GM12874 (cell line): ENCODE measurements at regions not wholly inside any gene's neighbourhood (a gene's known extent, or its start where the extent isn't known, plus 50 kb on each side); places are given as distances from the start of the nearest gene placed in this dataset.

Source experiments
- TF ChIP-seq, protein P1 (sequence below): IDR thresholded peaks from 2 replicates; pipeline ENCODE4 v1.5.1; 2011; ENCODE audit warnings: low read depth, mild to moderate bottlenecking, control low read depth, low read length, moderate library complexity; ENCODE audit not compliant: insufficient read depth

DNA sequence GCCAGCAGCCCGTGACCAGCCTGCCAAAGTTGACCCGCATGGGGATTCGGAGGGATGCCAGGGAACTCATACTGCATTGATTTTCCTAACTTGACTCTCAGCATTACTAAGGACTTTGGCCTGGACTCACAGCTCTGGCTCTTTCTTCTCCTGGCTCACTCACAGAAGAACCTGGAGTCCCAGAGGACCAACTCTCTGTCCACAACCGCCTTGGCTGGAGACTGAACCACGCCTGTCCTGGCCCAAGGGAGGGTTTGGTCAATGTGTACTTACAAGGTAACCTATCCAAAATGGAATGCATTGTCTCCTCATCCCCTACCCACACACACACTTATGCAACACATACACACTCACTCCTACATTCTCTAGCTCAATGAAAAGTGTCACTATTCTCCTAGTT, 135.6 kb upstream of the KLHL29 start:
- TF ChIP-seq, protein P1, sequence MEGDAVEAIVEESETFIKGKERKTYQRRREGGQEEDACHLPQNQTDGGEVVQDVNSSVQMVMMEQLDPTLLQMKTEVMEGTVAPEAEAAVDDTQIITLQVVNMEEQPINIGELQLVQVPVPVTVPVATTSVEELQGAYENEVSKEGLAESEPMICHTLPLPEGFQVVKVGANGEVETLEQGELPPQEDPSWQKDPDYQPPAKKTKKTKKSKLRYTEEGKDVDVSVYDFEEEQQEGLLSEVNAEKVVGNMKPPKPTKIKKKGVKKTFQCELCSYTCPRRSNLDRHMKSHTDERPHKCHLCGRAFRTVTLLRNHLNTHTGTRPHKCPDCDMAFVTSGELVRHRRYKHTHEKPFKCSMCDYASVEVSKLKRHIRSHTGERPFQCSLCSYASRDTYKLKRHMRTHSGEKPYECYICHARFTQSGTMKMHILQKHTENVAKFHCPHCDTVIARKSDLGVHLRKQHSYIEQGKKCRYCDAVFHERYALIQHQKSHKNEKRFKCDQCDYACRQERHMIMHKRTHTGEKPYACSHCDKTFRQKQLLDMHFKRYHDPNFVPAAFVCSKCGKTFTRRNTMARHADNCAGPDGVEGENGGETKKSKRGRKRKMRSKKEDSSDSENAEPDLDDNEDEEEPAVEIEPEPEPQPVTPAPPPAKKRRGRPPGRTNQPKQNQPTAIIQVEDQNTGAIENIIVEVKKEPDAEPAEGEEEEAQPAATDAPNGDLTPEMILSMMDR = no peak

DNA sequence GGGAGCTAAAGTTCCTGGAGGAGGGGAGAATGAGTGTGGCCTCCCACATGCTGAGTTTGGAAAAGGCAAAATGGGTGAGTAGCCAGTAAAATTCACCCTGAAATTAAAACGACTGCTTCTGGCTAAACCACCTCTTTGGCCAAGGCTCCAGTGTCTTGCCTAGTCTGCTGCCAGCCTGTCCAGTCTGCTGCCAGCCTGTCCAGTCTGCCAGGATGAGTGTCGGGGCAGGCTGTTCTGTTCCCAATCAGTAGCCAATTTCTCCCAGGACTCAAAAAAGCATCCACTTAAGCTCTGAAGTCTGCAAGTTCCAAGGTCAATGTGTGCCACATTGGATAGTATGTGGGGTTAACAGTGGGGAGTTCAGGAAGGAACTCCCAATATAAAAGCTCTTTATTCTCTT, 134.6 kb upstream of the KLHL29 start:
- TF ChIP-seq, protein P1 = no peak

DNA sequence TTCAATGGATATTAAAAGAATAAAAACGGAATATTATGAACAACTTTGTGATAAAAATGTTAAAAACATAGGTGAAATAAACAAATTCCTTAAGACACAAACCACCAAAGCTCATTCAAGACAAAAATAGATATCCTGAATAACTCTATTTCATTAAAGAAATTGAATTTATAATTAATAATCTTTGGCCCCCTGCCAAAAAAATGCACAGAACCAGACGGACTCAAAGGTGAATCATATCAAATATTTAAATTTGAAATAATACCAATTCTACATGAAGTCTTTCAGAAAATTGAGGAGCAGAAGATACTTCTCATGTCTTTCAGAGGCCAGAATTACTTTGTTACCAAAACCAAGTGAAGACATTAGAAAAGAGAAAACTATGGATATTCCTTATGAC, 128.3 kb upstream of the KLHL29 start:
- TF ChIP-seq, protein P1 = no peak

DNA sequence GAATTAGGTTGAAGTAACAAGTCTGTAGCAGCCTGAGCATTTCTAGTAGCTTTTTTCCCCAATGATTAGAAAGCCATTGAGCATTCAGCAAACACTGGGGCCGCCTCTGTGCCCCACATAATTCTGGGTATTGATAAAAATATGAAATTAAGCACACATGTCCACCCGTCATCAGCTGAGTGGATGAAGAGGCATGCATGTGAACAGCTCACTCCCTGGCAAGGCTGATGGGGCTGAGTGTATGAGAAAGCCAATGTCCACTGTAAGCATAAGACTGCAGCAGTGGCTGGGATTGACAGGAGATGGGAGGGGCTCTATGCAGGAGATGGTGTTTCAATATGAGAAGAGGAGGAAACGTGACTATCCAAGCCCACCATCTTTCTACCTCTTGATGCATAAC, 124.4 kb upstream of the KLHL29 start:
- TF ChIP-seq, protein P1 = no peak

DNA sequence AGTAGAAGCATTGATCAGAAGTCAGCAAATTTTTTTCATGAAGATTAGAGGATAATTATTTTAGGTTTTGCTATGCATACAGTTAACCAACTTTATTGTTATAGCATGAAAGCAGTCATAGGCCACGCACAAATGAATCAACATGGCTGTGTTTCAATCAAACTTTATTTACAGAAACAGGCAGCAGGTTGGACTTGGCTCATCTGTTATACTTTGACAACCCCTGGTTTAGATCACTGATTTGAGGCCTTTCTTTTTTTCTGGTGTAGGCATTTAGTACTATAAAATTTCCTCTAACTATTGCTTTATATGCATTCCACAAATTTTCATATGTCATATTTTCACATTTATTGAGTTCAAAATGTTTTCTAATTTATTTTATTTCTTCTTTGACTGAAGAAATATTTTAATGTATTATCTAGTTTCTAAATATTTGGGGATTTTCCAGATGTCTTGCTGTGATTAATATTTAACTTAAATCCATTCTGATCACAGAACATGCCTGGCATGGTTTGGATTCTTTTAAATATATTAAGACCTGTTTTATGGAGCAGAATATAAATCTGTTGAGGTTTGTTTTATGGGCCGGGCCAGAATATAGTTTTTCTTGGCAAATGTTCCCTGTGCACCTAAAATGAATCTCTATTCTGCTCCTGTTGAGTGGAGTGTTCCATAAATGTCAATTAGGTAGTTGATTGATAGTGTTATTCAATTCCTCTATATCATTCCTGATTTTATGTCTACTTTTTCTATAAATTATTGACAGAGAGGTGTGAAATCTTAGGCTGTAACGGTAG, 116.3 kb upstream of the KLHL29 start:
- TF ChIP-seq, protein P1 = no peak

DNA sequence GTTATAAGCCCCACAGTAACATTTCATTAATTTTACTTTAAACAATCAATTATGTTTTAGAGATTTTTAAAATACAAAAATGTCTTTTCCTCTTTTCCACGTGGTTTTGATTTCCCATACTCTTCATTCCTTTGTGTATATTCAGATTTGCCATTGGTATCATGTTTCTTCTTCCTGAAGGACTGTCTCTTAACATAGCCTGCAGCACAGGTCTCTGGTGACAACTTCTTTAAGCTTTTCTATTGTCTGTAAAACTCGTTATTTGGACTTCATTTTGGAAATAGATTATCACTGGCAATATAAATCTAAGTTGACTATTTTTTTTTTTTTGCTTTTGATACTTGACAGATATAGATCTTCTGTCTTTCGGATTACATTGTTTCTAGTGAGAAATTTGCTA, 115.2 kb upstream of the KLHL29 start:
- TF ChIP-seq, protein P1 = no peak

DNA sequence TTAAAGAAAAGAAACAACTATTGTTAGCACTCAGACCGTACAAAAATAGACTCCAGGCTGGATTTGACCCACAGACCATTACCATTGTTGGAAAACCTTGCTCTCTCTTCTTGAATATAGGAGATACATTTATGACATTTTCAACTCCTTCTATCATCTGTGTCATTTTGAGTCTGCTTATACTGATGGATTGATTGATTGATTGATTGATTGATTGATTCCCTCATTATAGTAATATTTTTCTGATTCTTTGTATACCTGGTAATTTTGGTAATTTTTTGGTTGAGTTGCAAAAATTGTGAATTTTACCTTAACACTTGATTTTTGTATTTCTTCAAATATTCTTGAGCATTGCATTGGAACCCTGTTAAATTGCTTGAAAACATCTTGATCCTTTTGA, 114.2 kb upstream of the KLHL29 start:
- TF ChIP-seq, protein P1 = no peak
